B cell (primary cell): ENCODE measurements at regions not wholly inside any gene's neighbourhood (a gene's known extent, or its start where the extent isn't known, plus 50 kb on each side); places are given as distances from the start of the nearest gene placed in this dataset.

Experiments used
- ATAC-seq: fragments of 200-7000 bp; cut with Tn5 transposase; one replicate; pipeline ENCODE4 v1.10.0; 2021; ENCODE audit warnings: low read depth, mild to moderate bottlenecking, moderate number of reproducible peaks, moderate library complexity
- CTCF ChIA-PET: fragments of 350-600 bp; sonication (Branson Sonifier 250); formaldehyde crosslinking; loops from one replicate; lab custom pipeline; 2021; ENCODE audit warnings: antibody characterized with exemption, inconsistent platforms; lab: Charles Lee
- POLR2A ChIA-PET: fragments of 350-600 bp; sonication (Branson Sonifier 250); formaldehyde crosslinking; loops from one replicate; lab custom pipeline; 2021; ENCODE audit warnings: antibody characterized with exemption; lab: Charles Lee
- DNase-seq: peaks from one replicate; pipeline ENCODE4 v3.0.0; 2013
- H2AFZ ChIP-seq: 2 replicates; pipeline ENCODE4 v1.6.1; 2012; ENCODE audit warnings: mild to moderate bottlenecking, low read depth, low read length; ENCODE audit not compliant: insufficient read depth, poor library complexity, severe bottlenecking
- H3K27ac ChIP-seq, 2 donors: 1 replicate in 1 of 2; 2 replicates in 1 of 2; pipeline ENCODE4 v1.5.1; 2012 to 2013; ENCODE audit warnings: low read length in 2 of 2, mild to moderate bottlenecking in 2 of 2, moderate library complexity in 1 of 2
- H3K27me3 ChIP-seq, 4 experiments: fragments of 200-600 bp in 1 of 4; sonication (generic) in 1 of 4; replicated peaks in 1 of 4; 1 replicate in 2 of 4; 2 replicates in 2 of 4; pipeline versions ENCODE4 v1.6.1 to v1.7.0; 2013 to 2016; ENCODE audit warnings: low read length in 3 of 4, mild to moderate bottlenecking in 2 of 4, mixed read lengths in 1 of 4, moderate library complexity in 1 of 4; ENCODE audit not compliant: insufficient read depth in 4 of 4, control insufficient read depth in 3 of 4; ENCODE audit errors: control extremely low read depth in 1 of 4
- H3K36me3 ChIP-seq, 2 experiments: replicated peaks in 1 of 2; 1 replicate in 1 of 2; 2 replicates in 1 of 2; pipeline versions ENCODE4 v1.6.1 to v1.7.1; 2013; ENCODE audit warnings: low read length in 1 of 2; ENCODE audit not compliant: insufficient read depth in 2 of 2, control insufficient read depth in 1 of 2; ENCODE audit errors: control extremely low read depth in 1 of 2, extremely low read depth in 1 of 2
- H3K4me1 ChIP-seq, 2 donors: fragments of 200-600 bp in 1 of 2; sonication (generic) in 1 of 2; 1 replicate in 1 of 2; 2 replicates in 1 of 2; pipeline versions ENCODE4 v1.5.1 to v1.6.1; 2013 to 2017; ENCODE audit warnings: low read length in 2 of 2; ENCODE audit not compliant: control insufficient read depth in 2 of 2, insufficient read depth in 2 of 2
- H3K4me2 ChIP-seq: replicated peaks from 2 replicates; pipeline ENCODE3; 2012; ENCODE audit warnings: mild to moderate bottlenecking, low read depth, low read length; ENCODE audit not compliant: poor library complexity, severe bottlenecking
- H3K4me3 ChIP-seq, 5 experiments: fragments of 200-600 bp in 1 of 5; sonication (generic) in 1 of 5; 1 replicate in 3 of 5; 2 replicates in 2 of 5; pipeline versions ENCODE4 v1.5.1 to v1.7.0; 2011 to 2016; ENCODE audit warnings: low read length in 4 of 5, mild to moderate bottlenecking in 4 of 5, low read depth in 2 of 5, control low read depth in 1 of 5, moderate library complexity in 1 of 5; ENCODE audit not compliant: insufficient read depth in 1 of 5; ENCODE audit errors: control extremely low read depth in 1 of 5, extremely low read depth in 1 of 5
- H3K79me2 ChIP-seq: fragments of 200-600 bp; sonication (generic); one replicate; pipeline ENCODE4 v1.6.0; 2016; ENCODE audit warnings: low read length; ENCODE audit not compliant: control insufficient read depth, insufficient read depth
- H3K9ac ChIP-seq: fragments of 200-600 bp; sonication (generic); 2 replicates; pipeline ENCODE4 v1.6.1; 2017; ENCODE audit warnings: mild to moderate bottlenecking, low read length, moderate library complexity
- H3K9me3 ChIP-seq, 3 donors: one replicate each; pipeline versions ENCODE4 v1.6.1 to v1.7.1; 2013; ENCODE audit warnings: low read length in 2 of 3; ENCODE audit not compliant: control insufficient read depth in 2 of 3, insufficient read depth in 1 of 3; ENCODE audit errors: control extremely low read depth in 1 of 3
- H4K20me1 ChIP-seq: 2 replicates; pipeline ENCODE4 v1.6.0; 2012; ENCODE audit warnings: mild to moderate bottlenecking, low read length; ENCODE audit not compliant: insufficient read depth, control insufficient read depth, poor library complexity, severe bottlenecking
- H3K27ac Mint-ChIP-seq: one replicate; pipeline ENCODE4 v1.8.0; 2021; ENCODE audit warnings: mixed read lengths
- H3K27me3 Mint-ChIP-seq: one replicate; pipeline ENCODE4 v1.8.0; 2021; ENCODE audit warnings: mixed read lengths
- H3K4me1 Mint-ChIP-seq: one replicate; pipeline ENCODE4 v1.8.0; 2021; ENCODE audit warnings: mixed read lengths
- H3K4me3 Mint-ChIP-seq: one replicate; pipeline ENCODE4 v1.8.0; 2021; ENCODE audit warnings: mixed read lengths
- H3K9me3 Mint-ChIP-seq: one replicate; pipeline ENCODE4 v1.8.0; 2022; ENCODE audit warnings: mixed read lengths; ENCODE audit not compliant: insufficient read depth
- EZH2 ChIP-seq: IDR thresholded peaks from 2 replicates; pipeline ENCODE4 v1.6.1; 2012; ENCODE audit warnings: borderline replicate concordance, low read depth, mild to moderate bottlenecking, moderate library complexity, low read length; ENCODE audit not compliant: insufficient read depth, poor library complexity, severe bottlenecking
- WGBS: methylation state at CpG from one replicate; pipeline ENCODE4 v1.1.5; 2013; ENCODE audit warnings: missing lambda C conversion rate; ENCODE audit not compliant: insufficient coverage; 5-methylcytosine and 5-hydroxymethylcytosine counted together
- intact Hi-C: fragments of 100-400 bp; cut with micrococcal nuclease; formaldehyde crosslinking; loops from one replicate; pipeline ENCODE4 v1.10.0; 2022
- TF ChIP-seq, protein P1 (sequence below): fragments of 200-600 bp; IDR thresholded peaks from one replicate; pipeline ENCODE4 v1.8.0; 2022; ENCODE audit warnings: antibody characterized with exemption, mild to moderate bottlenecking

DNA sequence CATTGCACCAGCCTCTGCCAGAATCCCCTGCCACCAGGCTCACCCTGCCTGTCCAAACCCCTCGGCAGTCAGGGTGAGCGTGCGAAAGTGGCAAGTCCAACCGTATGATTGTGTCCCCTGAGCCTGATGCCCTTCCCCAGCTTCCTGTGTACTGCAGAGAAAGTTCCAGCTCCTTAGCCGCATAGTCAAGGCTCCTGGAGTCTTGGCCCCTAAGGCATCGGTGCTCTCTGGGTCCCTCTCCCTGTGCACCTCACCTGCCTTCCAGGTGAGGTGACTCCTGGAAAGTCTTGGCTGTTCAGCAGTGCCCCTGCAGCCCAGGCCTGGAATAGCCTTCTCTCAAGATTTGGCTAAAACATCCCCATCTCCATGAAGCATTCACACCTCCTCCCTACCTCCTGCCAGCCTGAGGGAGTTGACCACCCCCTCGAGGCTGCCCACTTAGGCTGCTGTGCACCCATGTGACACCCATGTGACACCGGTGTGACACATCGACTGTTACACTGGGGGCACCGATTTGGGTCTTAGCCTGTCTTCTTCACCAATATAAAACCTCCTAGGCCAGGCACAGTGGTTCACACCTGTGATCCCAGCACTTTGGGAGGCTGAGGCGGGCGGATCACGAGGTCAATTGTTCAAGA lies 56.1 kb upstream of the ELN start:
- peaks cover 9% of the 10 kb centered on the region for H3K4me1 Mint-ChIP-seq
- WGBS, result 82% methylated on average over 11 of the region's 13 CpGs
- intact Hi-C loops, result no loop called here
- Histone ChIP-seq H3K9ac (no peak overlapping the region), H3K9me3 (peaks cover 0 to 10% (median 0%) of the 10 kb centered on the region in 3 donors), H3K36me3 (no peaks in the 10 kb centered on the region), H2AFZ (no peak overlapping the region), H3K4me3 (no peak overlapping the region), H3K79me2 (no peaks in the 10 kb centered on the region), H3K27ac (no peak overlapping the region), H3K27me3 (no peaks in the 10 kb centered on the region), H3K4me1 (no peaks in the 10 kb centered on the region), H4K20me1 (no peaks in the 10 kb centered on the region), H3K4me2 (no peak overlapping the region)
- CTCF ChIA-PET, result no interaction called here
- peak overlapping the region; percentile 61 for H3K4me3 Mint-ChIP-seq
- H3K27ac Mint-ChIP-seq, result peak overlapping the region; percentile 61
- H3K27me3 Mint-ChIP-seq, result peaks cover 6% of the 10 kb centered on the region
- no peaks in the 10 kb centered on the region for H3K9me3 Mint-ChIP-seq
- no peak for TF ChIP-seq EZH2
- TF ChIP-seq, protein P1, sequence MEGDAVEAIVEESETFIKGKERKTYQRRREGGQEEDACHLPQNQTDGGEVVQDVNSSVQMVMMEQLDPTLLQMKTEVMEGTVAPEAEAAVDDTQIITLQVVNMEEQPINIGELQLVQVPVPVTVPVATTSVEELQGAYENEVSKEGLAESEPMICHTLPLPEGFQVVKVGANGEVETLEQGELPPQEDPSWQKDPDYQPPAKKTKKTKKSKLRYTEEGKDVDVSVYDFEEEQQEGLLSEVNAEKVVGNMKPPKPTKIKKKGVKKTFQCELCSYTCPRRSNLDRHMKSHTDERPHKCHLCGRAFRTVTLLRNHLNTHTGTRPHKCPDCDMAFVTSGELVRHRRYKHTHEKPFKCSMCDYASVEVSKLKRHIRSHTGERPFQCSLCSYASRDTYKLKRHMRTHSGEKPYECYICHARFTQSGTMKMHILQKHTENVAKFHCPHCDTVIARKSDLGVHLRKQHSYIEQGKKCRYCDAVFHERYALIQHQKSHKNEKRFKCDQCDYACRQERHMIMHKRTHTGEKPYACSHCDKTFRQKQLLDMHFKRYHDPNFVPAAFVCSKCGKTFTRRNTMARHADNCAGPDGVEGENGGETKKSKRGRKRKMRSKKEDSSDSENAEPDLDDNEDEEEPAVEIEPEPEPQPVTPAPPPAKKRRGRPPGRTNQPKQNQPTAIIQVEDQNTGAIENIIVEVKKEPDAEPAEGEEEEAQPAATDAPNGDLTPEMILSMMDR, result no peak
- POLR2A ChIA-PET, result no interaction called here
- DNase-seq (no peak), ATAC-seq (no peak)

DNA sequence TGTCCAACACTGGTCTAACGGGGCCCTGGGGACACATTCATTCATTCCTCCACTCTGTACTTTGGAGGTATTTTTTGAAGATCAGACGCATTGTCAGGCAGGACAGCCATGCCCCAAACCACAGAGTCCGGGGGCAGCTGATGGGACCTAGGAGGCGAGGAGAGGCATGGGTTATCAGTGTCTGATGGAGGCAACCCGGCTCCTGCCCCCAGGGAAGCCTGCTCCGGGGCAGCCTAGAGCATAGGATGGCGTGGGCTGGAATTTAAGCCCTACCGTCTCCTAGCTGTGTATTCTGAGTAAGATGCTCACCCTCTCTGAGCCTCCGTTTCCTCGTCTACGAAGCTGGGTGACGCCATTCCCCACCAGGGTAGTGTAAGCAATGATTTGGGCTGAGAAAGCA lies 55.4 kb upstream of the ELN start:
- Histone ChIP-seq H3K27ac (no peak overlapping the region), H3K4me1 (no peaks in the 10 kb centered on the region), H3K79me2 (no peaks in the 10 kb centered on the region), H3K27me3 (no peaks in the 10 kb centered on the region), H3K9ac (no peak overlapping the region), H4K20me1 (no peaks in the 10 kb centered on the region), H3K4me2 (no peak overlapping the region), H3K4me3 (no peak overlapping the region), H2AFZ (no peak overlapping the region), H3K9me3 (peaks cover 0 to 5% (median 0%) of the 10 kb centered on the region in 3 donors), H3K36me3 (no peaks in the 10 kb centered on the region)
- CTCF ChIA-PET, result no interaction called here
- TF ChIP-seq, protein P1, result no peak
- TF ChIP-seq EZH2, result no peak
- POLR2A ChIA-PET, result no interaction called here
- Mint-ChIP-seq H3K27ac (no peak overlapping the region), H3K27me3 (peaks cover 6% of the 10 kb centered on the region), H3K9me3 (no peaks in the 10 kb centered on the region), H3K4me3 (no peak overlapping the region), H3K4me1 (peaks cover 9% of the 10 kb centered on the region)
- 84% methylated on average over 7 of the region's 12 CpGs for WGBS
- intact Hi-C loops, result no loop called here
- ATAC-seq (no peak), DNase-seq (no peak)
